GM19324 (cell line): ENCODE measurements at regions not wholly inside any gene's neighbourhood (a gene's known extent, or its start where the extent isn't known, plus 50 kb on each side); places are given as distances from the start of the nearest gene placed in this dataset.
"Not testable (repeated sequence)": the region's sequence is repeated elsewhere in the genome, so short reads cannot be mapped to it uniquely, and the experiment has no call there.

Experiments
- ATAC-seq: cut with Tn5 transposase; IDR thresholded peaks from one replicate; pipeline ENCODE4 v1.9.1; 2021; ENCODE audit warnings: mild to moderate bottlenecking, moderate library complexity; ENCODE audit not compliant: unreplicated experiment, low FRiP score

DNA sequence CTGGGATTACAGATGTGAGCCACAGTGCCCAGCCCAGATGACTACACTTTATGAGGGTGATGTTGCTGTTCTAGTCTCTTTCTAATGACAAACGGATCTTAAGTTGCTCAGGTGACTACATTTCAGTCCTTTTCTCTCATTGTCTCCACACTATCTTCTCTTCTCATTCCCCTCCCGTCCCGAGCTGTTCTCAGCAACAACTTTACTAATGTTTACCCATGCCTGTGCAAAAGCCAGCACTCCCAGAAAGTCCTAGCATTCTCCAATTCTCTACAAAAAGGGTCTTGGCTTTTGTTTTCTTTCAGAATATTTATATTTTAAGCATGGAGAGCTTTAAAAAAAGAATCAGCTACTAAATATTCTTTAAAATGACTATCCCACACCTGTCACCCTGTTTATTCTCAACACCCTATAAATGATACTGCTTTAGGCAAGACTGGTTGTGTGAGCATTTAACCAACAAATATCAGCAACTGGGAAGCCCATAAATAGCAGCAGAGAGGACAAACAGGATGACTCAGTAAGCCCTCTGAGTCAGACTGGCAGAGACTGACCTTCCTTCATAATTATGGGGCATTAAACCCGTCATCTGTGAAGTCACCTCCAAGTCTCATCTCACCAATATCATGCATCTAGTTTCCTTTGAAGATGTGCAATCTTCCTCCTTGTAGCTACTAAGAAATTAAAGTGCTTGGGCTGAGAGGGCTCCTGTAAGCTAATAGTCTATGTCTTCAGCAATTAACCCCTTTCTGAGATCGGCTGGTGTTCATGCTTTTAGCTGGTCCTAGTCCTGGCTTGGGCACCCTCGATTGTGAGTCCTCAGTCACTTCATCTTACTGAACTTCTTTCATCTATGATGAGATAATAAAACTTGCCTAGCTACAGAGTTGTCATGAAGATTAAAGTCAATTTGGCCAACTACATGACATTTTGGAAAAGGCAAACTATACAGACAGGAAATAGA, 72.6 kb upstream of the KIF2A start:
- peak; percentile 48 for ATAC-seq

DNA sequence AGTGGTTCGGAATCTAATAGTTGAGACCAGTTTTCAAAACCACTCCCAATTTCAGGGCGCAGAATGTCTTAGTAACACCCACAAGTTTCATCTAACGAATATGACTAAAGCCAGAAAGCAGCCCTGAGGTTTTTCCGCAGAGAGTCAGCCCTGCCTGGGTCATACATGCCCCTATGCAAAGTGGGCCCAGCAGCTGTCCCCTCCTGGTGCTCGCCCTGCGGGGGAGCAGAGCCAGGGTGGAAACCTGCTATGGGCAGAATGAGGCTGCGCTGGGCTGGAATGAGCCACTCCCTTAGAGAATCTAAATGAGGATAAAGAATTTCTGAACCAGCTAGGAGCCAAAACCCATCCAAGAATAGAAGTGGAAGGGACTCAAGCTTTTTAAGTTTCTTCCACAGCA, 69.4 kb upstream of the KIF2A start:
- peak; percentile 43 for ATAC-seq

DNA sequence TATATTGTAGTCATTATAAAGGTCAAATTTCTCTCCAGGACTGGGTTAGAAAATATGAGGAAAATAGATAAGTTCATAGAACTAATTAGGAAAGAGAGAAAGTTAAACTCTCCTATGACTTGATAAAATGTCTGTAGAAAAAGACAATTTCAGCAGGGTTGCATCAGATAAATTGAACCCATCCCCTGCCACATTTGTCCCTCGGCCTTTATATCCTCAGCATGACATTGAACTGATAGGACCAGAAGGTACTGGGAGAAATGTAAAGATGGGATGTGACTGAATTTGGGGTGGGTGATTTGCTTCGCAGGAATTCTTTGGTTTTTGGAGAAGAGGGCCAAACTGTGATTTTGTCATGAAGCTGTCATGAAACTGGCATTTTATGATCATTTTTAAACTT, 68.1 kb upstream of the KIF2A start:
- not testable (repeated sequence) for ATAC-seq

DNA sequence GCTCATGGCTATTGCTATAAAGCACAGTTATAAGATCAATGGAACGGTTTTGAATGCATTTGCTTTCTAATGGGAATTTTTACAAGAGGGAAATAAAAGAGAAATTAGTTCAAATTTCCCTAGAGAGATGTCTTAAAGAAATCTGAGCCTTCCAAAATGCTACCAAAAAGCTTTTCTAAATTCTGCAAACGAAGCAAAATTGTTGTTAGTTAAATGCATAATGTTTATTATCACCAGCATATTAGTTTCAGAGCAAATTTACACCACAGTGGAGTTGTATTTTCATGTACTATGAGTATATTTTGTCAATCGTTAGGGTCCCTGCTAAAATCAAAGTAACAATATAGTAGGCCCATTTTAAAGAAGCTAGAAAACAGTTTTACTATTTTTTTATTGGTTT, 67.4 kb upstream of the KIF2A start:
- not testable (repeated sequence) for ATAC-seq

DNA sequence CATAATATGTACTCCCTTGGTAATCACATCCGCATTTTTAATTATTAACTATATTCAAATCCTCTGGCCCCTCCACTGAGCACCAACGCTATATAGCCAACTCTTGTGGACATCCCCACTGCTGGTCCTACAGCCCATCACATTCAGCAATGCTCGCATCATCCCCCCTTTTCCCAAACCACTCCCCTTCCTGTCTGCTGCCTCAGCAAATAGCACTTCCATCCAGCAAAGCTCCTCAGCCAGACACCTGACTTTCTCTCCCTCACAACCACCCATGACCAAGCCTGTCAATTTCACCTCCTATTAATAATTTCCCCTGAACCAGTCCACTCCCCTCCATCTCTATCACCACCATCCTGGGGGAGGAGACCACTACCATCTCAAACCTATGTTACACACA, 65.5 kb upstream of the KIF2A start:
- not testable (repeated sequence) for ATAC-seq

DNA sequence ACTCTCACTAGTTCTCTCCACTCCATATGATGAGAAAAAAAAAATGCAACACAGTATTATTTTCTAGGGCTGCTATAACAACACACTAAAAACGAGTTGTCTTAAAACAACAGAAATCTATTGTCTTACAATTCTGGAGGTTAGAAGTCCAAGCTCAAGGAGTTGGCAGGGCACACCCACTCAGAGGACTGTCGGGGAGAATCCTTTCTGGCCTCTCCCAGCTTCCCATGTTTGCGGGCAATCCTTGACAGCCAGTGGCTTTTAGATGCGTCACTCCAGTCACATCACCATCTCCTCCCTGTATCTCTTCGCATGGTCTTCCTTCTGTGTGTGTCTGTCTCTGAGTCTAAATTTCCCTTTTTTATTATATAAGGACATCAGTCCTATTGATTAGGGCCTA, 64.0 kb upstream of the KIF2A start:
- ATAC-seq, result not testable (repeated sequence)

DNA sequence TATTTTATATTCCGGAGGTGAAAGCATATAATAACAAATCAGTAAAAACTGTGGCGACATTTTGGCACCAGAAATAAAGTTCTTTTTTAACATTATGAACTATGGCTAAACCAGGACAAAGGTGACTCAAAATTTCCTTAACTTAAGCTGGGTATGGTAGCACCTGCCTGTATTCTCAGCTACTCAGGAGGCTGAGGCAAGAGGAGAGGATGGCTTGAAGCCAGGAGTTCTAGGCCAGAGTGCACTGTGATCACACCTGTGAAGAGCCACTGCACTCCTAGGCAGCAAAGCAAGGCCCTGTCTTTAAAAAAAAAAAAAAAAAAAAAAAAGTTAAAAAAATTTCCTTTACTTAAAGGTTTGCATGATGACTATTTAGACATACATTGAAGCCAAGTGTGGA, 63.0 kb upstream of the KIF2A start:
- ATAC-seq, result not testable (repeated sequence)

DNA sequence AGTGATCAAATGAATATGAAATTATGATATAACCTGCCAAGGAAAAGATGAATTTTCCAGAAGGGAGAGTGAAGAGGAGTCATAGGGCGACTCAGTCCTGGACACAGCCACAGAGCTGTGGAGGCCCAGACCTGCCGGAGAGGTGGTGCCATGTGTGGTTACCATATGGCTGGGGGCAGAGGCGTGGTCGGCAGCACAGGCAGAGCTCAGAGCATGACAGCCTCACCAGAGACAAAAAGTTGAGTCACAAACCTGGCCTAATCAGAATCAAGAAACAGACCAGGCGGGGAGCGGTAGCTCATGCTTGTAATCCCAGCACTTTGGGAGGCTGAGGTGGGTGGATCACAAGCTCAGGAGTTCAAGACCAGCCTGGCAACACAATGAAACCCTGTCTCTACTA, 57.8 kb upstream of the KIF2A start:
- ATAC-seq, result not testable (repeated sequence)

DNA sequence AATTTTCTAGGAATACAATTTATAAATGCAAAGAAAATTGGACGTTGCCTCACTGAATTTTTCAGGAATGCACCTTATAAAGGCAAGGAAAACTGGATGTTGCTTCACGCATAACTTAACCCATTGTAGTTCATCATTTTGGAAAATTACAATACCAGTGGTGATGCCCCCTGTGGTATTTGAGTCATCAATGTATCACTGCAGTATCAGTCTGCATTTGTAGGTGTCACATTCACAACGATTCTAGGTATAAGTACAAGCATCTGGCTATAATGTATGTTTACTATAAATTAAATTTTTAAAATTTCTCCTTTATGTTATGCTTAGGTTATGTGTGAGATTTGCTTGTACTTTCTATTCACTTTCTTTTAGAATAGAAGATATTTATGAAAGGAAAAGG, 55.9 kb upstream of the KIF2A start:
- ATAC-seq, result not testable (repeated sequence)

DNA sequence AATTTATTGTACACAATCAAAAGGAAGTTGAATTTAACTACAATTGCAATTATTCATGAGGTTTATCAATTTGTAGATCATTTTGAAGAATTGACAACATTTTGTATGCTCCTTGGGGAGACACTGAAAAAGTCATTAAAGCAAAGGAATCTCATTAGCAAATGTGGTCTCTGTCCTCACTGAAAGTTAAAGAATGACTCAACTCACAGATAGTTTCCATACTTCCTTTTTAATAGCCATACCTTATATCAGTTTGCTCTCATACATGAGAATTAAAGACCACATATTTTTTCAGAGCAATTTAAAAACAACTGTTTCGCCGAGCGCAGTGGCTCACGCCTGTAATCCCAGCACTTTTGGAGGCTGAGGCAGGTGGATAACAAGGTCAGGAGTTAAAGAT, 55.1 kb upstream of the KIF2A start:
- not testable (repeated sequence) for ATAC-seq

DNA sequence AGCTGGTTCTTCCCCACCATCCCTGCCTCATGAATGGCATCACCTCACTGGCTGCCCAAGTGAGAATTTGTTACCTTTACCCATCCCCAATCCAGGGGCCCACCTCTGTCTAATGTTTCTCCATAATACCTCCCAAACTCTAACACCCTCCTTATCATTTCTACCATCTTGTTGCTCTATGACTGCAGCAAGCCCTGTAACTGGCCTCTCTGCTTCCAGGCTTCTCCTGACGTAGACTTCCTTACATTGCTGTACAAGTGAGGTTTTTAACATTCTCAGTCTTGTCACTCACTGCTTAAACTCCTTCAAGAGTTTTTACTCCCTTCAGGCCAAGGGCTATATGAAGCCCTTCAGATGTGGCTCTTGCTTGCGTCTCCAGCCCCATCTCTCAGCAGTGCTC, 53.5 kb upstream of the KIF2A start:
- not testable (repeated sequence) for ATAC-seq

DNA sequence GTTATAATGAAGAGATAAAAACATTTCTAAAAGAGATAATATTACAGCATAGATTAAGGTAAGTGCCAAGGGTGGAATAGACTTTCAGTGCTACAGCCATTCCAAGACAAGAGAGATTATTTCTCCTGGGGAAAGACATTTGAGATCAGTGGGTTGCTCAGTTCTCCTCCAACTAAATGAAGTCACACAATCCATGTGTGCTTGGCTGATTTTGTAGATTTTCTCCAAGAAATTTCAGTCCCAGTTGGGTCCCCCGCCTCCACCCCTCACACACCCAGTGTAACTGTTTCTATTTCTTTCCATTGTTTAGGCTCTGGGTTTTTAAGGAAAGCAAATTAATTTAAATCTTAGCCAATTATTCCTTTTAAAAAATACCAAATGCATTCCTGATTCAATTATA, 50.5 kb upstream of the KIF2A start:
- ATAC-seq, result not testable (repeated sequence)

DNA sequence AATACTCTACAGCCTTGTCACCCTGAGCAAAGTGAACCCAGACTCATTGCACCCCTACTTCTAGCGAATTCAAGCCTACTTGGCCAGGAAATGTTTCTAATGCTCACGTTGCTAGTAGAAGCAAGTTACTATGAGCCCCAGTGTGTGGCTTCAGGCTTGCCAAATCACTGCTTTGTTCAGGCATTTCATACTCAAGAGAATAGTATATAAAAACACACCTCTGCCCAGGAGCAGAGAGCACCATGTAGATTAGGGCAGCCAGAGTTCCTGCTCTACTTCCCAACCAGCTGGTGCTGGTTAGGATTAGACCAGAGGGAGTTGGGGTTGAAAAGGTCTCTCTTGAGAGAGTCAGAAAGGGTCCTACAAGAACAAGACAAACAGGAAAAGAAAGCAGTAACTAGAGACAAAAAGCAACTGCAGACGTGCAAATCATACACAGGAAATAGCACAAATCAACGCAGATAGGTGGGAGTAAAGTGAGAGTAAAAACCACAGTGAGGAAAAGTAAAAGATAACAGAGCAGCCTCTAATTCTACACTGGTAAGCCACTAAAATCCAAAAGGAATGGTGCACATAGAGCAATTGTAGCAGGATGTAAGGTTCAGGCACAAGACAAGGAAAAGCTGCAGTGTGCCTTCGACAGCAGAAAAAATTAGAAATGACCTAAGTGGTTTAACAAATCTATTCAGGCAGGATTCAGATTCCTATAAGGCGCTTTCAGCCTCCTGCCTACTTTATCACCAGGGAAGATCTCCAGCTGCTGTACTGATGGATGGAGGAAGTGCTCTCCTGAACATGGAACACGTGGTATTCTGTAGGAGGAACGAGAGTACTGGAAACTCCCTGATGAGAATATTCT, 49.6 kb upstream of the KIF2A start:
- ATAC-seq, result no peak
